Karpas-422 (cell line): ENCODE measurements at regions not wholly inside any gene's neighbourhood (a gene's known extent, or its start where the extent isn't known, plus 50 kb on each side); places are given as distances from the start of the nearest gene placed in this dataset.

Source experiments
- DNase-seq: peaks from one replicate; pipeline ENCODE4 v3.0.0-alpha.2; 2015
- H2AFZ ChIP-seq: fragments of 200-600 bp; sonication (generic); 2 replicates; pipeline ENCODE4 v1.6.1; 2014; ENCODE audit warnings: antibody characterized with exemption, low read length, mixed read lengths
- H3K27ac ChIP-seq: fragments of 200-600 bp; sonication (generic); 2 replicates; pipeline ENCODE4 v1.5.1; 2014; ENCODE audit warnings: mild to moderate bottlenecking, low read length, moderate library complexity
- H3K27me3 ChIP-seq: fragments of 200-600 bp; sonication (generic); 2 replicates; pipeline ENCODE4 v1.6.1; 2014; ENCODE audit warnings: low read length, mixed read lengths
- H3K36me3 ChIP-seq: fragments of 200-600 bp; sonication (generic); 2 replicates; pipeline ENCODE4 v1.6.1; 2014; ENCODE audit warnings: low read length, mixed read lengths; ENCODE audit not compliant: insufficient read depth
- H3K4me1 ChIP-seq: fragments of 200-600 bp; sonication (generic); 2 replicates; pipeline ENCODE4 v1.6.1; 2014; ENCODE audit warnings: mild to moderate bottlenecking, low read length, mixed read lengths
- H3K4me2 ChIP-seq: fragments of 200-600 bp; sonication (generic); 2 replicates; pipeline ENCODE4 v1.6.1; 2014; ENCODE audit warnings: low read length, low read depth, mild to moderate bottlenecking; ENCODE audit not compliant: poor library complexity, severe bottlenecking
- H3K4me3 ChIP-seq: fragments of 200-600 bp; sonication (generic); 2 replicates; pipeline ENCODE4 v1.5.1; 2014; ENCODE audit warnings: mild to moderate bottlenecking, antibody characterized with exemption, low read length, mixed read lengths
- H3K79me2 ChIP-seq: fragments of 200-600 bp; sonication (generic); 2 replicates; pipeline ENCODE4 v1.6.1; 2014; ENCODE audit warnings: mild to moderate bottlenecking, low read length, mixed read lengths
- H3K9ac ChIP-seq: fragments of 200-600 bp; sonication (generic); 2 replicates; pipeline ENCODE4 v1.6.0; 2014; ENCODE audit warnings: low read length
- H3K9me2 ChIP-seq: fragments of 200-600 bp; sonication (generic), shearing (Covaris generic); replicated peaks from 2 replicates; pipeline ENCODE4 v1.6.0; 2014; ENCODE audit warnings: mild to moderate bottlenecking, low read length, moderate library complexity; ENCODE audit not compliant: insufficient read depth
- H3K9me3 ChIP-seq: fragments of 300-700, 200-600 bp; sonication (generic); 2 replicates; pipeline ENCODE4 v1.6.1; 2014; ENCODE audit warnings: low read length, mixed read lengths
- H4K20me1 ChIP-seq: fragments of 200-600 bp; sonication (generic); 2 replicates; pipeline ENCODE4 v1.6.1; 2014; ENCODE audit warnings: mild to moderate bottlenecking, antibody characterized with exemption, low read length, low read depth; ENCODE audit not compliant: insufficient read depth

DNA sequence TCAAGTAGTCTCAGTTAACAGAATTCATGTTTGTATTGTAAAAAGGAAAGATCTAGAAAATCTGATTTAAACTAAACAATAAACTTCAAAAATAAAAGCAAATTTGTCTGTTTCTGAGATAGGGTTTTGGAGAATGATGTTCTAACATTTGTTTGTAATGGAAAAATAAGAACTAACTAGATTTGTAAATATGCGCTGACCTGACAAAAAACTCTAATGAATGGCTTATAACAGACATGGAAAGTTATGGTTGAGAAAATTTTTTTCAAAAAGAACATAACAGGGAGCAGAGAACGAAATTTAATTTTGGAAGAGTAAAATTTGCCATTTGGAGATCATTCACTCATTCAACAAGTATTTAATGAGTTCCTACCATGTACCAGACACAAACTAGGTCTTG, 179.0 kb upstream of the TARS1 start:
- DNase-seq: no peak
- no peaks in the 10 kb centered on the region for H3K4me1 ChIP-seq

DNA sequence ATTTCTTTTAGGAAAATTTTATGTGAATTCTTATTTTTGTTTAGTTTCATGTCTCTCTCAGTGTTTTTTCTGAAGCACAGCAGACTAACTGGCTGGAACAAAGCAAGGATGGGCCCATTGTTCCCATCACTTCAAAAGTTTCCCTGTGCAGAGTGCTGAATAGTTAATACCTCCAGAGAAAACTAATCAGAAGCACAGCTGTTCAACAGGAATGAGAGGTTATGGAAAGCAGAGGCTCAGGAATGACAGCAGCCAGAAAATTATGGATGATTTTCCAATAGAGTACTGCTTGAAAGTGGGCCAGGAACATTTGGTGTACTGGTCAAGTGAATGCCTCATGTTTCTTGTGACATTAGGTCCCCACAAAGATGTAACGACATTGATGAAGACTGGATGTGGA, 173.0 kb upstream of the TARS1 start:
- no peaks in the 10 kb centered on the region for H4K20me1 ChIP-seq
- H3K79me2 ChIP-seq: no peaks in the 10 kb centered on the region
- no peaks in the 10 kb centered on the region for H3K9me2 ChIP-seq
- H3K4me1 ChIP-seq: no peaks in the 10 kb centered on the region
- no peaks in the 10 kb centered on the region for H3K36me3 ChIP-seq
- no peak overlapping the region for H3K27ac ChIP-seq
- H2AFZ ChIP-seq: no peak overlapping the region
- no peak overlapping the region for H3K9ac ChIP-seq
- no peak overlapping the region for H3K4me2 ChIP-seq
- H3K9me3 ChIP-seq: no peaks in the 10 kb centered on the region
- DNase-seq: no peak
- H3K4me3 ChIP-seq: no peak overlapping the region
- no peaks in the 10 kb centered on the region for H3K27me3 ChIP-seq

More for the DNA sequence above, 179.0 kb upstream of the TARS1 start:
- Histone ChIP-seq H3K4me3 (no peak overlapping the region), H2AFZ (no peak overlapping the region), H4K20me1 (no peaks in the 10 kb centered on the region), H3K79me2 (no peaks in the 10 kb centered on the region), H3K4me2 (no peak overlapping the region), H3K27ac (no peak overlapping the region), H3K9ac (no peak overlapping the region), H3K36me3 (no peaks in the 10 kb centered on the region), H3K27me3 (no peaks in the 10 kb centered on the region), H3K9me2 (no peaks in the 10 kb centered on the region), H3K9me3 (no peaks in the 10 kb centered on the region)

- Histone ChIP-seq H3K9ac (no peak overlapping the region), H3K4me3 (no peak overlapping the region), H2AFZ (no peak overlapping the region), H3K4me2 (no peak overlapping the region), H3K9me3 (no peaks in the 10 kb centered on the region), H3K4me1 (no peaks in the 10 kb centered on the region), H3K36me3 (no peaks in the 10 kb centered on the region), H3K27ac (no peak overlapping the region), H4K20me1 (no peaks in the 10 kb centered on the region), H3K79me2 (no peaks in the 10 kb centered on the region), H3K9me2 (no peaks in the 10 kb centered on the region), H3K27me3 (no peaks in the 10 kb centered on the region)
- no peak for DNase-seq
Measured at GRCh38 chr5:33268374-33268773, 172.4 kb upstream of the TARS1 start.

DNA sequence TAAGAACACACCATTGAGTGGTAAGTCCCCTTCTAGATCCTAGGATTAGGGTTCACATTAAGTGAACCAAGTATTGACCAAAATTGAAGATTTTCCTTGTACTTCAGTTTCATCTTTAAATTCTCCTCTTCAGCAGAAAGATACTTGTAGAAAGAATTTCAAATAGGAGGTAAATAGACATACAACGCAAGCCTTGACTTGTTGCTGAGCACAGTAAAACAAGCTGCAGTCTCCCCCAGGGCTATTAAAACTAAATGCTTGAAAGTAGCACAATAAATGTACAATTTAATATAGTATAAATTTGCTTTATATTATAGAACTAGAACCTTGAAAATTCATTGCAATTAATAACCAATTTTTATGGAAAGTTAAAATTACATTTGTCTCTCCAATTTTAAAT, 170.1 kb upstream of the TARS1 start:
- H3K9me2 ChIP-seq: no peaks in the 10 kb centered on the region
- no peak overlapping the region for H3K27ac ChIP-seq
- H4K20me1 ChIP-seq: no peaks in the 10 kb centered on the region
- no peak overlapping the region for H3K4me2 ChIP-seq
- no peak overlapping the region for H3K4me3 ChIP-seq
- H3K4me1 ChIP-seq: no peaks in the 10 kb centered on the region
- H3K9ac ChIP-seq: no peak overlapping the region
- H2AFZ ChIP-seq: no peak overlapping the region
- H3K79me2 ChIP-seq: no peaks in the 10 kb centered on the region
- no peaks in the 10 kb centered on the region for H3K27me3 ChIP-seq
- DNase-seq: no peak
- no peaks in the 10 kb centered on the region for H3K9me3 ChIP-seq
- H3K36me3 ChIP-seq: no peaks in the 10 kb centered on the region

DNA sequence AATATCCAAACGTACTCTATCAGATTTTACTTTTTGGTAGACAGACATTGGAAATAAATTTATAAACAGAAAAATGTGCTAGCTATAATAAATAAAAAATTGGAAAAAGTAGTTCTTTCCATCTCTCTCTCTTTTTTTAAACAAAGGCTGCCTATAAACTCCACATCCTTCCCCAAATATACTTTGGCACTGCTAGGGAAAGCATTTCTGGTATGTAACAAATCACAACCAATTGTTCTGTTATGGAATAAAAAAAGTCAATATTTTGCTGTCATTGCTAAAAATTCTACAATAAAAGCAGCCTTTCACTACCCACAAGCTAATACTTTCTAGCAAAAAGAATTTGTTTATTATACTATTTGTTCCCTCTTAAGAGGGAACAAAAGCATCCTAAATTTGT, 169.2 kb upstream of the TARS1 start:
- H3K4me1 ChIP-seq: no peaks in the 10 kb centered on the region
- H2AFZ ChIP-seq: no peak overlapping the region
- H3K9me3 ChIP-seq: no peaks in the 10 kb centered on the region
- no peak overlapping the region for H3K4me3 ChIP-seq
- H3K36me3 ChIP-seq: no peaks in the 10 kb centered on the region
- no peaks in the 10 kb centered on the region for H3K79me2 ChIP-seq
- no peak overlapping the region for H3K4me2 ChIP-seq
- no peak for DNase-seq
- H4K20me1 ChIP-seq: no peaks in the 10 kb centered on the region
- no peak overlapping the region for H3K27ac ChIP-seq
- H3K9me2 ChIP-seq: no peaks in the 10 kb centered on the region
- H3K9ac ChIP-seq: no peak overlapping the region
- no peaks in the 10 kb centered on the region for H3K27me3 ChIP-seq

GRCh38 chr5:33272288-33272687, 168.5 kb upstream of the TARS1 start:
- no peak overlapping the region for H3K4me2 ChIP-seq
- H3K36me3 ChIP-seq: no peaks in the 10 kb centered on the region
- no peaks in the 10 kb centered on the region for H3K9me3 ChIP-seq
- no peaks in the 10 kb centered on the region for H3K4me1 ChIP-seq
- H3K4me3 ChIP-seq: no peak overlapping the region
- no peaks in the 10 kb centered on the region for H3K27me3 ChIP-seq
- no peak overlapping the region for H2AFZ ChIP-seq
- no peaks in the 10 kb centered on the region for H3K9me2 ChIP-seq
- no peaks in the 10 kb centered on the region for H4K20me1 ChIP-seq
- no peaks in the 10 kb centered on the region for H3K79me2 ChIP-seq
- no peak overlapping the region for H3K9ac ChIP-seq
- DNase-seq: no peak
- no peak overlapping the region for H3K27ac ChIP-seq

GRCh38 chr5:33273985-33274384, 166.8 kb upstream of the TARS1 start:
- H2AFZ ChIP-seq: no peak overlapping the region
- DNase-seq: no peak
- no peaks in the 10 kb centered on the region for H3K27me3 ChIP-seq
- no peaks in the 10 kb centered on the region for H3K36me3 ChIP-seq
- H3K9me2 ChIP-seq: no peaks in the 10 kb centered on the region
- H3K79me2 ChIP-seq: no peaks in the 10 kb centered on the region
- no peak overlapping the region for H3K4me2 ChIP-seq
- no peak overlapping the region for H3K27ac ChIP-seq
- H4K20me1 ChIP-seq: no peaks in the 10 kb centered on the region
- no peak overlapping the region for H3K9ac ChIP-seq
- H3K4me1 ChIP-seq: no peaks in the 10 kb centered on the region
- no peaks in the 10 kb centered on the region for H3K9me3 ChIP-seq
- H3K4me3 ChIP-seq: no peak overlapping the region

GRCh38 chr5:33275391-33275790, 165.4 kb upstream of the TARS1 start:
- Histone ChIP-seq H3K9ac (no peak overlapping the region), H3K9me2 (no peaks in the 10 kb centered on the region), H2AFZ (no peak overlapping the region), H3K4me1 (no peaks in the 10 kb centered on the region), H3K9me3 (no peaks in the 10 kb centered on the region), H3K36me3 (no peaks in the 10 kb centered on the region), H3K27ac (no peak overlapping the region), H4K20me1 (no peaks in the 10 kb centered on the region), H3K27me3 (no peaks in the 10 kb centered on the region), H3K4me2 (no peak overlapping the region), H3K4me3 (no peak overlapping the region), H3K79me2 (no peaks in the 10 kb centered on the region)
- DNase-seq: no peak
